SH-SY5Y (cell line): ENCODE measurements at regions not wholly inside any gene's neighbourhood (a gene's known extent, or its start where the extent isn't known, plus 50 kb on each side); places are given as distances from the start of the nearest gene placed in this dataset.

ENCODE experiments used
- GATA2 ChIP-seq: IDR thresholded peaks from 2 replicates; pipeline ENCODE4 v1.6.1; 2011; ENCODE audit warnings: mild to moderate bottlenecking, low read depth, low read length
- GATA3 ChIP-seq: IDR thresholded peaks from 2 replicates; pipeline ENCODE4 v1.6.1; 2011; ENCODE audit warnings: low read depth, mild to moderate bottlenecking, low read length, moderate library complexity

GRCh38 chr5:74186356-74187315 lies 453.9 kb downstream of the ENC1 start:
- TF ChIP-seq GATA2 (no peak), GATA3 (no peak)
